ENCODE measurements at regions not wholly inside any gene's neighbourhood (a gene's known extent, or its start where the extent isn't known, plus 50 kb on each side); places are given as distances from the start of the nearest gene placed in this dataset.

- intact Hi-C loops (cut with micrococcal nuclease; ENCODE audit: unreplicated experiment), result no loop called here
- H3K9me3 ChIP-seq (ENCODE audit: insufficient read depth, low read depth), result no peaks in the 10 kb centered on the region
Measured at GRCh38 chr1:209454340-209454994, 129.0 kb upstream of the CAMK1G start.

GRCh38 chr1:209455145-209455544 lies 128.4 kb upstream of the CAMK1G start:
- CTCF ChIA-PET, result interaction anchor here (0.7 kb wide), 1 partner anchor 91 kb away, joined by 3 read pairs; no protein-coding TSS in a partner anchor
- H2AFZ ChIP-seq, result no peak overlapping the region
- H3K4me1 ChIP-seq (replicated peaks; ENCODE audit: insufficient read depth), result no peaks in the 10 kb centered on the region
- no peaks in the 10 kb centered on the region for H3F3A ChIP-seq (ENCODE audit: insufficient read depth, low read depth)
- intact Hi-C loops (cut with micrococcal nuclease; ENCODE audit: unreplicated experiment), result no loop called here
- H3K27me3 ChIP-seq (ENCODE audit: insufficient read depth, low read depth), result no peaks in the 10 kb centered on the region
- no TSS peak for BruUV-seq (replicated peaks)
- no peaks in the 10 kb centered on the region for H3K79me2 ChIP-seq (ENCODE audit: low read depth)
- no peak for TF ChIP-seq EZH2 (IDR thresholded peaks at IDR 0.05; ENCODE audit: low read depth)
- no peak for TF ChIP-seq CTCF (conservative IDR thresholded peaks at IDR 0.05)
- POLR2A ChIA-PET (ENCODE audit: unreplicated experiment), result no interaction called here
- no peak for DNase-seq
- H3K36me3 ChIP-seq (ENCODE audit: low read depth), result no peaks in the 10 kb centered on the region
- H3K9me2 ChIP-seq (ENCODE audit: insufficient read depth), result no peaks in the 10 kb centered on the region
- H3K4me3 ChIP-seq, result no peak overlapping the region
- H3K9me3 ChIP-seq (ENCODE audit: insufficient read depth, low read depth), result no peaks in the 10 kb centered on the region
- H4K20me1 ChIP-seq (ENCODE audit: insufficient read depth), result no peaks in the 10 kb centered on the region
- H3K27ac ChIP-seq, result no peak overlapping the region
- no peak overlapping the region for H3K4me2 ChIP-seq

More at GRCh38 chr1:209454340-209454994, 129.0 kb upstream of the CAMK1G start:
- no peak for DNase-seq
- Histone ChIP-seq H3K4me3 (no peak overlapping the region), H3K4me1 (replicated peaks; ENCODE audit: insufficient read depth) (no peaks in the 10 kb centered on the region), H3K27me3 (ENCODE audit: insufficient read depth, low read depth) (no peaks in the 10 kb centered on the region), H2AFZ (no peak overlapping the region), H3K9me2 (ENCODE audit: insufficient read depth) (no peaks in the 10 kb centered on the region), H3K27ac (no peak overlapping the region), H3K36me3 (ENCODE audit: low read depth) (no peaks in the 10 kb centered on the region), H3K4me2 (no peak overlapping the region), H3F3A (ENCODE audit: insufficient read depth, low read depth) (no peaks in the 10 kb centered on the region), H3K79me2 (ENCODE audit: low read depth) (no peaks in the 10 kb centered on the region), H4K20me1 (ENCODE audit: insufficient read depth) (no peaks in the 10 kb centered on the region)
- TF ChIP-seq EZH2 (IDR thresholded peaks at IDR 0.05; ENCODE audit: low read depth), result no peak
- TF ChIP-seq CTCF (conservative IDR thresholded peaks at IDR 0.05), result no peak
- ChIA-PET CTCF (no interaction called here), POLR2A (ENCODE audit: unreplicated experiment) (no interaction called here)
- no TSS peak for BruUV-seq (replicated peaks)

GRCh38 chr1:209455661-209456358 lies 127.7 kb upstream of the CAMK1G start:
- intact Hi-C loops (cut with micrococcal nuclease; ENCODE audit: unreplicated experiment), result no loop called here
- H3K79me2 ChIP-seq (ENCODE audit: low read depth), result no peaks in the 10 kb centered on the region
- H3K36me3 ChIP-seq (ENCODE audit: low read depth), result no peaks in the 10 kb centered on the region
- H3K9me2 ChIP-seq (ENCODE audit: insufficient read depth), result no peaks in the 10 kb centered on the region
- no peak overlapping the region for H3K27ac ChIP-seq
- ChIA-PET CTCF (interaction anchor here (0.7 kb wide), 1 partner anchor 92 kb away, joined by 3 read pairs; no protein-coding TSS in a partner anchor), POLR2A (ENCODE audit: unreplicated experiment) (no interaction called here)
- H3F3A ChIP-seq (ENCODE audit: insufficient read depth, low read depth), result no peaks in the 10 kb centered on the region
- no peak for DNase-seq
- peaks cover 5% of the 10 kb centered on the region for H3K9me3 ChIP-seq (ENCODE audit: insufficient read depth, low read depth)
- no peak overlapping the region for H2AFZ ChIP-seq
- TF ChIP-seq EZH2 (IDR thresholded peaks at IDR 0.05; ENCODE audit: low read depth) (no peak), CTCF (conservative IDR thresholded peaks at IDR 0.05) (no peak)
- no peaks in the 10 kb centered on the region for H4K20me1 ChIP-seq (ENCODE audit: insufficient read depth)
- H3K27me3 ChIP-seq (ENCODE audit: insufficient read depth, low read depth), result no peaks in the 10 kb centered on the region
- H3K4me2 ChIP-seq, result no peak overlapping the region
- no peaks in the 10 kb centered on the region for H3K4me1 ChIP-seq (replicated peaks; ENCODE audit: insufficient read depth)
- H3K4me3 ChIP-seq, result no peak overlapping the region
- no TSS peak for BruUV-seq (replicated peaks)

Data from PC-9 (cell line).